ENCODE measurements at regions not wholly inside any gene's neighbourhood (a gene's known extent, or its start where the extent isn't known, plus 50 kb on each side); places are given as distances from the start of the nearest gene placed in this dataset.

GRCh38 chr3:15932348-15933300, 134.8 kb upstream of the ANKRD28 start (continued):
- no peak for TF ChIP-seq MAZ (IDR thresholded peaks at IDR 0.05; ENCODE audit: borderline replicate concordance, low read depth, low read length)
- no peak for TF ChIP-seq CEBPB (IDR thresholded peaks at IDR 0.05; ENCODE audit: low read depth, low read length)

GRCh38 chr3:15933439-15934139, 135.8 kb upstream of the ANKRD28 start:
- Histone ChIP-seq H3K14ac (replicated peaks; ENCODE audit: low read depth, low read length) (no peak overlapping the region), H3K23ac (ENCODE audit: low read depth, low read length) (no peak overlapping the region), H3K4me3 (ENCODE audit: insufficient read depth, low read depth, low read length) (no peak overlapping the region), H2BK5ac (ENCODE audit: low read depth, low read length, poor library complexity, severe bottlenecking) (no peak overlapping the region), H3K4me2 (ENCODE audit: low read depth, low read length) (no peak overlapping the region), H4K91ac (ENCODE audit: insufficient read depth, low read depth, low read length) (no peak overlapping the region), H2BK15ac (ENCODE audit: low read depth, low read length) (no peak overlapping the region), H3K36me3 (ENCODE audit: control insufficient read depth, insufficient read depth, low read length) (no peaks in the 10 kb centered on the region), H3K18ac (ENCODE audit: low read depth, low read length) (no peak overlapping the region), H3K56ac (ENCODE audit: extremely low read depth, insufficient read depth, low read length) (no peak overlapping the region), H3K9me1 (ENCODE audit: insufficient read depth, low read length) (no peaks in the 10 kb centered on the region), H4K5ac (ENCODE audit: low read depth, low read length) (no peak overlapping the region), H2BK120ac (ENCODE audit: low read depth, low read length) (no peak overlapping the region), H3K79me1 (ENCODE audit: low read depth in 1 of 2, low read length in 2 of 2) (no peaks in the 10 kb centered on the region), H3K27ac (ENCODE audit: insufficient read depth, low read length) (no peak overlapping the region; the same call in 1 of the 2 replicates), H2AK5ac (ENCODE audit: low read depth, low read length) (no peak overlapping the region), H3K27me3 (ENCODE audit: control insufficient read depth, insufficient read depth, low read length) (no peaks in the 10 kb centered on the region), H2AFZ (replicated peaks; ENCODE audit: low read length, poor library complexity) (no peak overlapping the region), H3K9me3 (ENCODE audit: control insufficient read depth, insufficient read depth, low read length) (no peaks in the 10 kb centered on the region), H3K4ac (ENCODE audit: low read depth, low read length) (no peak overlapping the region), H3K9ac (ENCODE audit: low read depth, low read length) (no peak overlapping the region), H4K20me1 (ENCODE audit: insufficient read depth, low read length) (no peaks in the 10 kb centered on the region), H3K4me1 (ENCODE audit: control insufficient read depth, insufficient read depth, low read length) (peaks cover 9% of the 10 kb centered on the region; the same call in 1 of the 2 replicates), H2BK20ac (ENCODE audit: low read depth, low read length) (no peak overlapping the region), H4K8ac (ENCODE audit: low read depth in 2 of 2, low read length in 2 of 2) (no peak overlapping the region), H2AK9ac (replicated peaks; ENCODE audit: low read depth, low read length, poor library complexity) (no peak overlapping the region)
- ChIA-PET CTCF (interaction anchor here (0.7 kb wide), 1 partner anchor 89 kb away, joined by 3 read pairs; no protein-coding TSS in a partner anchor), POLR2A (ENCODE audit: unreplicated experiment) (no interaction called here)
- peak; percentile 82 for DNase-seq
- intact Hi-C loops (cut with micrococcal nuclease) = loop anchor here (5.0 kb wide), 1 partner anchor 49 kb away; no protein-coding TSS in a partner anchor
- peak; percentile 36 for TF ChIP-seq MAFK (IDR thresholded peaks at IDR 0.05; ENCODE audit: low read depth, low read length)
- no peak for TF ChIP-seq CTCF (conservative IDR thresholded peaks at IDR 0.05; ENCODE audit: low read depth, low read length)
- no TSS peak for BruUV-seq (replicated peaks)
- dilution Hi-C loops (cut with HindIII; ENCODE audit: low sequenced_read_pairs, unreplicated experiment) = no loop called here
- 100% methylated on average over 1 of the region's 4 CpGs; no CpG with 5 or more reads in 1 of the 2 experiments for WGBS, 2 experiments (ENCODE audit: extremely low coverage in 2 of 2, insufficient read length in 1 of 2)
- in situ Hi-C loops (cut with MboI; ENCODE audit: low sequenced_read_pairs) = no loop called here
- peak; percentile 58 for ATAC-seq (ENCODE audit: low read depth)

Measured in IMR-90 (cell line).